HG02884 (cell line): ENCODE measurements at regions not wholly inside any gene's neighbourhood (a gene's known extent, or its start where the extent isn't known, plus 50 kb on each side); places are given as distances from the start of the nearest gene placed in this dataset.
A peak's percentile ranks its signal among the peaks of the same experiment; 100 is the strongest.
"Not testable (repeated sequence)": the region's sequence is repeated elsewhere in the genome, so short reads cannot be mapped to it uniquely, and the experiment has no call there.

Source experiments
- ATAC-seq: cut with Tn5 transposase; IDR thresholded peaks from one replicate; pipeline ENCODE4 v1.9.1; 2021; ENCODE audit warnings: mild to moderate bottlenecking, moderate library complexity; ENCODE audit not compliant: unreplicated experiment

GRCh38 chr2:16927398-16927797 lies 261.8 kb upstream of the CYRIA start:
- ATAC-seq: no peak

DNA sequence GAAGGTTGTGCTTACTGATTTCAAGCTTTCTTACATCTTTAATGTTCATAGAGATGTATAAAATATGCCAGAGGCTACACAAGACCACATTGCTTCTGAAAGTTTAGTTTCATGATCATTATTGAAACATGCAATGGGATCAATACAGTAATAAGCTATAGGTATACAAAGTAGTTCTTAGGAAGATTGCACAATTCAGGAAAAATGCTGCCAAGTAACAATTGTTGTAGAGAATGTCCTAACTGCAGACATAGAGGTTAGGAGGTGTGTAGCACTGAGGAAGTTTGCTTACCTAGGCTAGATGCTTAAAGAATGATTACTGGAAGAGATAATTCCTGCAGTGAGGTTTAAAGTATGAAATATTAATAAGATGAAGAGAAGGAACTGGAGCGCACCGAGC lies 259.5 kb upstream of the CYRIA start:
- no peak for ATAC-seq

- not testable (repeated sequence) for ATAC-seq
Observed at GRCh38 chr2:16915341-16915755, 249.7 kb upstream of the CYRIA start.

- ATAC-seq: no peak
Observed at GRCh38 chr2:16911746-16912145, 246.1 kb upstream of the CYRIA start.

DNA sequence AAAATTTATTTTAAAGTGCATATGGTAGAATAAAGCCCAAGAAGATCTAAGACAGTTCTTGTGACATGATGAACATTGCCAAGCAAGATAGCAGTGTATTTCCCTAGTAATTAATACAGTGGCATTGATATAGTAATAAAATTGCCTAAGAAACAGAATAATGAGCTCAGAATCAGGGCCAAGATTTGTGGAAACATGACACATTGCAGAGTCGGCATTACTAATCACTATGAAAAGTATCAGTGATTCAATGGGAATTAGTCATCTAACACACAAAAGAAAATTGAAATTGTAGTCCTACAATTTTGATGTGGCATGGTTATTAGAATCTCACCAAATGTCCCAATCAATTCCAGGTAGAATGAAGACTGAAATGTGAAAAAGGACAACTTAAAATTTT lies 243.0 kb upstream of the CYRIA start:
- ATAC-seq: no peak

DNA sequence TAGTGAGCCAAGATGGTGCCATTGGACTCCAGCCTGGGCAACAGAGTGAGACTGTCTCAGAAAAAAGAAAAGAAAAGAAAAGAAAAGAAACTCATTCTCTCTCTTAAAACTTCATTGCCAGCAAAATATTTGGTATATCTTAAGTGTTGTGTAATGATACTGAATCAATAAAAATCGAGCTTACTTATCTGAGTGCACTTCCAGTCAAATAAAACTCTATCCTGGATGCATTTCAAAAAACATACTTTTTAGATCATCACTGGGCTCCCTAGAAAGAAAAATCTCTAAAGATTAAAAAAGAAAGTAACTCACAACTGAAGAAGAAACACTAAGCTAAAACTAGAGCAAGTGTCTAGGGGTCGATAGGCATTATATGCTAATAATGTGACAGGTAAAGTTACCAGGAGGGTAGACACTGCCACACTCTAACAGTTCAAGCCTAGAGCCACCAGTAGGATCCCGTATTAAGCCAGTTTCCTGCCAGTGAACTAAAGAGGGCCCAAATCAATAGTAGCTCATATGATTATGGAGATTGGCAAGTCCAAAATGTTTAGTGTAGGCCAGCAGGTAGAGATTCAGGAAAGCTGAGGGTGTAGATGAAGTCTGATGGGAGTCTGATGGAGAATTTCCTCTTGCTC lies 242.1 kb upstream of the CYRIA start:
- ATAC-seq: no peak

DNA sequence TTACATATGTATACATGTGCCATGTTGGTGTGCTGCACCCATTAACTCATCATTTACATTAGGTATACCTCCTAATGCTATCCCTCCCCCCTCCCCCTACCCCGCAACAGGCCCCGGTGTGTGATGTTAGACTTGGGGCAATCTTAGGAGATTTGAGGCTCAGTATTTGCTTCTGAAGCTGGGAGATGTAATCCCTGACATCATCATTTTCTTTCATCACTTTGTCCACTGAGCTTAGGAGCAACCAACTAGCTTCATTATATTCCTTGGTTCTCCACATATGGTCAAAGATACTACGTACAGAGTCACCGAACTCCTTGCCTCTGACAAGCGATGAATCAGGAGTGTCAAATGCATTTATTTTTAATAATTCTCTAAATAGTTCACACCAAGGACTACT lies 239.7 kb upstream of the CYRIA start:
- ATAC-seq: not testable (repeated sequence)

GRCh38 chr2:16900405-16901025 lies 234.9 kb upstream of the CYRIA start:
- peak; percentile 83 for ATAC-seq

DNA sequence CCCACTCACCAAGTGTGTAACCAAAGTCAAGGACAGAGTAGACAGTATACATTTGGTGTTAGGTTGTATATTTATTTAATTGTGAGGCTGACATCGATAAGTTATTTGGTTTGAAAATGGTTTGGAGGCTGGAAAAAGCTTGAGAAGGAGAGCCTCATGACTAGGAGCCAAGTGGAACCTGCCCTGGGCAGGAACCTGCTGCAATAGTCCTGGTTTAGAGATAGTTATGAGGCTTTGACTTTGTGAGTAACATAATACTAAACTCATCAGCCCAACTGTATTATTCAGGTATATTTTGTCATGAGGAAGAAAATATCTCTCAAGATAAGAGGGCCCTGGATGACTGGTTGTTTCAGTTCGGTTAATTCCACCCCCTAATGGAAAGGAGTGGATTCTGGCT lies 234.3 kb upstream of the CYRIA start:
- ATAC-seq: peak; percentile 14

- no peak for ATAC-seq
Observed at GRCh38 chr2:16890081-16890480, 224.4 kb upstream of the CYRIA start.

DNA sequence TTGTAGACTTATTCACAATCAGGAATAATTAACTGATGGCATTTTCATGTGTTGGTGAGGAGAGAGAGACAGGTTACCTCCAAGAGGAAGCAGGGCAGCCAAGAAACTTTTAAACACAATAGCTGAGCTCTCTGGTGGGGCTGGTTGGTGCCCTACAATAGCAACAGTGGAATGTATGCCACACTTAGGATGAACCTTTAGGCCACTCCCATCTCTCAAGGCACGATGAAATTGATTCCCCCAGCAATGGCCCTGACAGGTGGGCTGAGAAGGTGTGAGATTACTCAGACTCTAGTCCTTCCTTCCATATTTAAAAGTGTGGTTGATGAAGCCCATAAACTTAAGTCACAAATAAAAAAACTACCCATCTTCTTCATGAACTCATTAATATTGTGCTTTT lies 219.4 kb upstream of the CYRIA start:
- no peak for ATAC-seq

GRCh38 chr2:16882706-16883105 lies 217.1 kb upstream of the CYRIA start:
- ATAC-seq: no peak

GRCh38 chr2:16881122-16881521 lies 215.5 kb upstream of the CYRIA start:
- ATAC-seq: no peak

DNA sequence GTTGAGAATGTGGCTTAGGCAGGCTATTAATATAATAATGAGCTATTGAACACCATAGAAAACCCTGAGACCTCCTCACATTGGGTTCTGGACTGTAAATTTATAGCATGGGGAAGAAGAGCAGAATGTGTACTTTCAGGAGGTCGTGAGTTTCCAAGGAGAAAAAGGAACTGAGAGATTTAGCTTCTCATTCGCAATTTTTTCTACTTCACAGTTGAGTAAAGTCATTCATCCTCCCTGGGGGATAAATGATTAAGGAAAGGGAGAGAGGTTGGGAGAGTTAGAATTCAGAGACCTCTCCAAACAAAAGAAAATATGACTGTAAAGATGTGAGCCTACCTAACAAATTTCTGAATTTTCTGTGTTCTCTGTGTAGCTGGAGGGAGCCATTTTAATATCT lies 205.8 kb upstream of the CYRIA start:
- no peak for ATAC-seq

GRCh38 chr2:16870491-16871076 lies 204.9 kb upstream of the CYRIA start:
- no peak for ATAC-seq

GRCh38 chr2:16869711-16870110 lies 204.1 kb upstream of the CYRIA start:
- ATAC-seq: no peak

DNA sequence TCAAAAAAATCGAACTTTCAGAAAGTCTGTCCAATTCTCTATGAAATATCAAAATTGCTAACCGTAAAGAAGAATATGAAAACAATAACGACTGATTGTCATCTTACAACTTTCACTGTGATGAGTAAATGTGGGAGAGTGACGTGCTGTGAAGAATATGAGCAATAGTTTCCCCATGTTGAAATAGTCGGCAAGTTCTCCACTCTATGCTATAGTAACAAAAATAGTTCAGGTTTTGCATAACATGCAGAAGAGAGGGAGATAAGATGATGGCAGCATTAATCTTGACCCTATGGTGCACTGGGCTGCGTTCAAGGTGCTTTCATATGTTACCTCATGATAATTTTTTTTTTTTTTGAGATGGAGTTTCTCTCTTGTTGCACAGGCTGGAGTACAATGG lies 196.8 kb upstream of the CYRIA start:
- peak; percentile 79 for ATAC-seq

- no peak for ATAC-seq
Observed at GRCh38 chr2:16861530-16861929, 195.9 kb upstream of the CYRIA start.

DNA sequence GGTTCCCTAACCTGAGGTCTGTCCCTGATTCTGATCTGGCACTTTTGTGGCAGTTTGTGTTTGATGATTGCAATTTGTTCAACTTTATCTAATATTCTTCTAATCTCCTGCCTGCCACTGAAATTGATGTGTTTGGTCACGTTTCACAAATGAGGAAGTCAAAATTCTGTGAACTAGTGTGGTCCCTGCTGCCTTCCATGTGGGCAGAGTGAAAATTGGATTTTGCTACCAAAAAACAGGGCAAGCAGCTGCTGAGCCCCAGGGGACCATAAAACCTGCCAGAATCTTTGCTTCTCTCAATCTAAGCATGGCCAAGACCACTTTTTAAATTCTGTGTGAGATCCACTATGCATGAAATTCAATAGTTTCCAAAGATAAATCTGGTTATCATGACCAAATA lies 195.5 kb upstream of the CYRIA start:
- no peak for ATAC-seq

DNA sequence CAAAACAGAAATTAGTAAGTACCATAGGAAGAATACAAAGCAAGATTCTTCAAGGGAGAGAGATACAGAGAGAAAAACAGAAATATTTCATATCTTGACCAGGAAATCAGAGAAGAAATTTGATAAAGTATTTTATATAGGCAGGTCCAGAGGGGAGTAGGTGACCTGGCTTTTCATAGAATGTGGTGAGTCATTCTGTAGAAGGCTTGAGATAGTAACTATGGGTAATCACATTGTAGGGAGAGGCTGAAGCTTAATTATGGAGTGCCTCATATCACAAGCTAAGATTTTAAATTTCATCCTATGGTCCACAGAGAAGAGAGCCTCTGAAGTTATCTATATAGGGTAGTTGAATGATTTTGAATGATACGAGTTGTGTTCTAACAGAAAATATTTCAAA lies 195.0 kb upstream of the CYRIA start:
- ATAC-seq: no peak

DNA sequence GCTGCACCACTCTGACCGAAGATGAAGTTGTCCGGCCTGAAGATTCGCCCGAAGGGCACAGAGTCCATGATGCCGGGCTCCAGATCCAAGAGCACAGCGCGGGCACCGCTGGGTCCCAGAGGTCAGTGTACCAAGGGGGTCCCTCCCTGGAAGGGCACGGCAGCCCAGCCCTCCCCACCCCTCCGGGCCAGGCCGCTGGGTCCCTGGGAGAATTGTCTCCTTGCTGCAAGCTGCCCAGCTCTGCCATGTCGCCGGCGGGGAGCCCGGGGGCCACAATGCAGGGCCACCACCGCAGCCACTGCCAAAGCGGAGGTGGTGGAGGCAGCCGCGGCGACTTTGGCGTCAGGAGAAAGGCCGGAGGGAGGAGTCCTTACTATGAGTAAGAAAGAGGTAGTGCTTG lies 189.5 kb upstream of the CYRIA start:
- no peak for ATAC-seq

- ATAC-seq: no peak
Observed at GRCh38 chr2:16853088-16853487, 187.5 kb upstream of the CYRIA start.

- ATAC-seq: no peak
Observed at GRCh38 chr2:16852651-16853050, 187.0 kb upstream of the CYRIA start.
